ENCODE measurements at regions not wholly inside any gene's neighbourhood (a gene's known extent, or its start where the extent isn't known, plus 50 kb on each side); places are given as distances from the start of the nearest gene placed in this dataset.

- no peak for TF ChIP-seq CTCF (IDR thresholded peaks at IDR 0.05; ENCODE audit: low read depth, low read length, poor library complexity, severe bottlenecking)
- no peak for TF ChIP-seq EZH2phosphoT487 (IDR thresholded peaks at IDR 0.05; ENCODE audit: borderline replicate concordance, low read length)
Observed at GRCh38 chr9:82606071-82606470, 456.9 kb downstream of the RASEF start.

Data from DOHH2 (cell line).